SK-N-SH (cell line): ENCODE measurements at regions not wholly inside any gene's neighbourhood (a gene's known extent, or its start where the extent isn't known, plus 50 kb on each side); places are given as distances from the start of the nearest gene placed in this dataset.

Experiments
- CTCF ChIA-PET: fragments of 300-600, 350-600 bp; formaldehyde crosslinking; extraction: SDS; loops from one replicate; lab custom pipeline; 2021; lab: Yijun Ruan, JAX
- POLR2A ChIA-PET: fragments of 350-600 bp; sonication (Branson Sonifier 250); formaldehyde crosslinking; extraction: SDS; loops from one replicate; lab custom pipeline; 2020; ENCODE audit warnings: antibody characterized with exemption, inconsistent platforms; lab: Yijun Ruan, JAX
- DNase-seq: peaks from one replicate; pipeline ENCODE4 v3.0.0; 2012
- H2AFZ ChIP-seq: fragments of 200-600 bp; sonication (generic); 2 replicates; pipeline ENCODE4 v1.8.1; 2016; ENCODE audit warnings: antibody characterized with exemption, mild to moderate bottlenecking, low read depth
- H3F3A ChIP-seq: fragments of 200-600 bp; sonication (generic); replicated peaks from 2 replicates; pipeline ENCODE3; 2016; ENCODE audit warnings: antibody characterized with exemption, mild to moderate bottlenecking; ENCODE audit not compliant: insufficient read depth
- H3K27ac ChIP-seq, 2 experiments: fragments of 200-500 bp in 1 of 2; fragments of 200-600 bp in 1 of 2; sonication (Bioruptor generic) in 1 of 2; sonication (generic), shearing (Covaris generic) in 1 of 2; 2 replicates each; pipeline versions ENCODE4 v1.5.1 to v1.6.1; 2014 to 2016; ENCODE audit warnings: low read depth in 2 of 2, inconsistent platforms in 1 of 2, low read length in 1 of 2, mild to moderate bottlenecking in 1 of 2, mixed read lengths in 1 of 2
- H3K27me3 ChIP-seq: fragments of 200-600 bp; sonication (generic), shearing (Covaris generic); 2 replicates; pipeline ENCODE4 v1.6.1; 2016; ENCODE audit warnings: mixed run types; ENCODE audit not compliant: insufficient read depth
- H3K36me3 ChIP-seq, 2 experiments: fragments of 200-500 bp in 1 of 2; fragments of 200-600 bp in 1 of 2; sonication (Bioruptor generic) in 1 of 2; sonication (generic) in 1 of 2; replicated peaks in 1 of 2; 2 replicates each; pipeline versions ENCODE3 to v1.5.1; 2014 to 2016; ENCODE audit warnings: low read length in 1 of 2, mild to moderate bottlenecking in 1 of 2; ENCODE audit not compliant: insufficient read depth in 2 of 2, control insufficient read depth in 1 of 2
- H3K4me1 ChIP-seq, 2 experiments: fragments of 200-500 bp in 1 of 2; fragments of 200-600 bp in 1 of 2; sonication (Bioruptor generic) in 1 of 2; sonication (generic), shearing (Covaris generic) in 1 of 2; 2 replicates each; pipeline versions ENCODE4 v1.5.1 to v1.6.1; 2014 to 2016; ENCODE audit warnings: low read depth in 1 of 2, low read length in 1 of 2, mixed run types in 1 of 2; ENCODE audit not compliant: insufficient read depth in 2 of 2, control insufficient read depth in 1 of 2
- H3K4me2 ChIP-seq: fragments of 200-600 bp; sonication (generic), shearing (Covaris generic); 2 replicates; pipeline ENCODE4 v1.6.1; 2017; ENCODE audit warnings: mixed run types
- H3K4me3 ChIP-seq, 2 experiments: fragments of 200-500 bp in 1 of 2; fragments of 200-600 bp in 1 of 2; sonication (Bioruptor generic) in 1 of 2; sonication (generic), shearing (Covaris generic) in 1 of 2; 2 replicates each; pipeline versions ENCODE4 v1.5.1 to v1.8.1; 2014 to 2016; ENCODE audit warnings: low read depth in 2 of 2, inconsistent platforms in 1 of 2, low read length in 1 of 2, mild to moderate bottlenecking in 1 of 2, mixed read lengths in 1 of 2, moderate library complexity in 1 of 2
- H3K79me2 ChIP-seq: fragments of 200-600 bp; sonication (generic); 2 replicates; pipeline ENCODE4 v1.8.1; 2017; ENCODE audit warnings: mild to moderate bottlenecking; ENCODE audit not compliant: insufficient read depth
- H3K9ac ChIP-seq: fragments of 200-600 bp; sonication (generic); 2 replicates; pipeline ENCODE4 v1.6.1; 2017; ENCODE audit warnings: mixed run types
- H3K9me2 ChIP-seq: fragments of 200-600 bp; sonication (generic); 2 replicates; pipeline ENCODE4 v1.6.1; 2017; ENCODE audit warnings: mixed run types
- H3K9me3 ChIP-seq: fragments of 200-600 bp; sonication (generic); 2 replicates; pipeline ENCODE4 v1.6.1; 2017; ENCODE audit warnings: mixed run types, mild to moderate bottlenecking, moderate library complexity
- H4K20me1 ChIP-seq: fragments of 200-600 bp; sonication (generic); 2 replicates; pipeline ENCODE4 v1.6.1; 2017; ENCODE audit warnings: mild to moderate bottlenecking, mixed run types; ENCODE audit not compliant: insufficient read depth
- CTCF ChIP-seq: fragments of 200-600 bp; sonication (generic); IDR thresholded peaks from 2 replicates; pipeline ENCODE4 v1.6.1; 2017; ENCODE audit warnings: antibody characterized with exemption, mild to moderate bottlenecking, moderate library complexity
- ELF1 ChIP-seq: IDR thresholded peaks from 2 replicates; pipeline ENCODE4 v1.4.0; 2012
- EZH2phosphoT487 ChIP-seq: fragments of 200-600 bp; sonication (generic); IDR thresholded peaks from 2 replicates; pipeline ENCODE4 v1.6.1; 2017; ENCODE audit warnings: low read depth, mixed run types, mild to moderate bottlenecking, antibody characterized with exemption, moderate library complexity, borderline replicate concordance
- FOSL2 ChIP-seq: IDR thresholded peaks from 2 replicates; pipeline ENCODE4 v1.4.0; 2012; ENCODE audit warnings: low read depth, mild to moderate bottlenecking, moderate library complexity, borderline replicate concordance
- FOXJ3 ChIP-seq: sonication (generic); formaldehyde crosslinking; IDR thresholded peaks from 2 replicates; pipeline ENCODE4 v1.5.1; 2020; ENCODE audit warnings: mild to moderate bottlenecking, missing genetic modification reagents
- FOXM1 ChIP-seq: IDR thresholded peaks from 2 replicates; pipeline ENCODE4 v1.4.0; 2012; ENCODE audit warnings: low read depth, mild to moderate bottlenecking
- IRF3 ChIP-seq: fragments of 150-350 bp; IDR thresholded peaks from 2 replicates; pipeline ENCODE4 v1.6.1; 2016; ENCODE audit warnings: mild to moderate bottlenecking, low read depth, low read length
- JUND ChIP-seq: IDR thresholded peaks from 2 replicates; pipeline ENCODE4 v1.4.0; 2012
- MXI1 ChIP-seq: IDR thresholded peaks from 2 replicates; pipeline ENCODE4 v1.6.1; 2012; ENCODE audit warnings: mild to moderate bottlenecking, low read depth, low read length, improper control_type of control experiment
- NFIC ChIP-seq: IDR thresholded peaks from 2 replicates; pipeline ENCODE4 v1.4.0; 2012; ENCODE audit warnings: borderline replicate concordance
- RFX5 ChIP-seq: IDR thresholded peaks from 2 replicates; pipeline ENCODE4 v1.6.1; 2012; ENCODE audit warnings: mild to moderate bottlenecking, improper control_type of control experiment, low read length
- SIN3A ChIP-seq: IDR thresholded peaks from 2 replicates; pipeline ENCODE4 v1.6.1; 2012; ENCODE audit warnings: low read depth, mild to moderate bottlenecking, low read length, moderate library complexity, borderline replicate concordance
- TAF1 ChIP-seq: IDR thresholded peaks from 2 replicates; pipeline ENCODE4 v1.6.1; 2012; ENCODE audit warnings: low read depth, mild to moderate bottlenecking, low read length, moderate library complexity, borderline replicate concordance
- USF2 ChIP-seq: fragments of 150-350 bp; IDR thresholded peaks from 2 replicates; pipeline ENCODE4 v1.6.1; 2017; ENCODE audit warnings: antibody characterized with exemption, low read length, low read depth, borderline replicate concordance
- WGBS: methylation state at CpG from one replicate; pipeline ENCODE4 v1.1.6; 2017; ENCODE audit warnings: low lambda C conversion rate; 5-methylcytosine and 5-hydroxymethylcytosine counted together
- TF ChIP-seq, protein P1 (sequence below): IDR thresholded peaks from 2 replicates; pipeline ENCODE4; 2012
- TF ChIP-seq, protein P2 (sequence below): IDR thresholded peaks from 2 replicates; pipeline ENCODE4 v1.6.1; 2012; ENCODE audit warnings: mild to moderate bottlenecking, low read depth, low read length, moderate library complexity
- TF ChIP-seq, protein P3 (sequence below): IDR thresholded peaks from 2 replicates; pipeline ENCODE4 v1.4.0; 2012; ENCODE audit warnings: low read depth, borderline replicate concordance

DNA sequence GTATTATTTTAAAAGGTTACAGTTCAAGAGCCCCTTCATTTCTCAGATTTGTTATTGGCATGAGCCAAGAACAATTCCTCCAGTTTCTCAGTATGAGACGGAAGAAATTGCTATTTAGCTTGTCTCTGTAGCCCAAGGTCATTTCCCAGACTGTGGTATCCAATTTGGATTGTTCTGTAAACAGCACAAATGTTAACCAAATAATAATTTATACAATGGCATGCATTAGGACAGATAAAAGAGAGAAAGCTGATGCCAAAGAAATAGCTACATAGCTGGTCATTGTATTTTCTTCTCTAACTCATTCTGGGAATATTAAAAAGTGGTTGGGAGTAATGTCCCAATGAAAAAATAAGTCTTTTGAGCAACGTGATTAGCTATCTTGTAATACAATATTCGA is 134.6 kb upstream of the NPY2R start:
- no peaks in the 10 kb centered on the region for H3K36me3 ChIP-seq
- WGBS, result 32% methylated on average over 3 of the region's 3 CpGs
- H3F3A ChIP-seq, result no peaks in the 10 kb centered on the region
- H3K4me3 ChIP-seq, result no peak overlapping the region
- H3K27me3 ChIP-seq, result no peaks in the 10 kb centered on the region
- H3K4me1 ChIP-seq, result peaks cover 0 to 9% of the 10 kb centered on the region in 2 experiments; a peak in 2 of 4 replicates
- no peaks in the 10 kb centered on the region for H3K79me2 ChIP-seq
- no peaks in the 10 kb centered on the region for H4K20me1 ChIP-seq
- no peak overlapping the region for H3K4me2 ChIP-seq
- no peaks in the 10 kb centered on the region for H3K9me3 ChIP-seq
- TF ChIP-seq FOXJ3 (CRISPR knock-in tag) (no peak), ELF1 (no peak), FOXM1 (no peak), USF2 (no peak), EZH2phosphoT487 (no peak), SIN3A (no peak), TAF1 (no peak), FOSL2 (no peak), NFIC (no peak), MXI1 (no peak), IRF3 (no peak), RFX5 (no peak), JUND (no peak), CTCF (no peak)
- TF ChIP-seq, protein P1, sequence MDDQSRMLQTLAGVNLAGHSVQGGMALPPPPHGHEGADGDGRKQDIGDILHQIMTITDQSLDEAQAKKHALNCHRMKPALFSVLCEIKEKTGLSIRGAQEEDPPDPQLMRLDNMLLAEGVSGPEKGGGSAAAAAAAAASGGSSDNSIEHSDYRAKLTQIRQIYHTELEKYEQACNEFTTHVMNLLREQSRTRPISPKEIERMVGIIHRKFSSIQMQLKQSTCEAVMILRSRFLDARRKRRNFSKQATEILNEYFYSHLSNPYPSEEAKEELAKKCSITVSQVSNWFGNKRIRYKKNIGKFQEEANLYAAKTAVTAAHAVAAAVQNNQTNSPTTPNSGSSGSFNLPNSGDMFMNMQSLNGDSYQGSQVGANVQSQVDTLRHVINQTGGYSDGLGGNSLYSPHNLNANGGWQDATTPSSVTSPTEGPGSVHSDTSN, result no peak
- TF ChIP-seq, protein P2, sequence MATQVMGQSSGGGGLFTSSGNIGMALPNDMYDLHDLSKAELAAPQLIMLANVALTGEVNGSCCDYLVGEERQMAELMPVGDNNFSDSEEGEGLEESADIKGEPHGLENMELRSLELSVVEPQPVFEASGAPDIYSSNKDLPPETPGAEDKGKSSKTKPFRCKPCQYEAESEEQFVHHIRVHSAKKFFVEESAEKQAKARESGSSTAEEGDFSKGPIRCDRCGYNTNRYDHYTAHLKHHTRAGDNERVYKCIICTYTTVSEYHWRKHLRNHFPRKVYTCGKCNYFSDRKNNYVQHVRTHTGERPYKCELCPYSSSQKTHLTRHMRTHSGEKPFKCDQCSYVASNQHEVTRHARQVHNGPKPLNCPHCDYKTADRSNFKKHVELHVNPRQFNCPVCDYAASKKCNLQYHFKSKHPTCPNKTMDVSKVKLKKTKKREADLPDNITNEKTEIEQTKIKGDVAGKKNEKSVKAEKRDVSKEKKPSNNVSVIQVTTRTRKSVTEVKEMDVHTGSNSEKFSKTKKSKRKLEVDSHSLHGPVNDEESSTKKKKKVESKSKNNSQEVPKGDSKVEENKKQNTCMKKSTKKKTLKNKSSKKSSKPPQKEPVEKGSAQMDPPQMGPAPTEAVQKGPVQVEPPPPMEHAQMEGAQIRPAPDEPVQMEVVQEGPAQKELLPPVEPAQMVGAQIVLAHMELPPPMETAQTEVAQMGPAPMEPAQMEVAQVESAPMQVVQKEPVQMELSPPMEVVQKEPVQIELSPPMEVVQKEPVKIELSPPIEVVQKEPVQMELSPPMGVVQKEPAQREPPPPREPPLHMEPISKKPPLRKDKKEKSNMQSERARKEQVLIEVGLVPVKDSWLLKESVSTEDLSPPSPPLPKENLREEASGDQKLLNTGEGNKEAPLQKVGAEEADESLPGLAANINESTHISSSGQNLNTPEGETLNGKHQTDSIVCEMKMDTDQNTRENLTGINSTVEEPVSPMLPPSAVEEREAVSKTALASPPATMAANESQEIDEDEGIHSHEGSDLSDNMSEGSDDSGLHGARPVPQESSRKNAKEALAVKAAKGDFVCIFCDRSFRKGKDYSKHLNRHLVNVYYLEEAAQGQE, result no peak
- TF ChIP-seq, protein P3, sequence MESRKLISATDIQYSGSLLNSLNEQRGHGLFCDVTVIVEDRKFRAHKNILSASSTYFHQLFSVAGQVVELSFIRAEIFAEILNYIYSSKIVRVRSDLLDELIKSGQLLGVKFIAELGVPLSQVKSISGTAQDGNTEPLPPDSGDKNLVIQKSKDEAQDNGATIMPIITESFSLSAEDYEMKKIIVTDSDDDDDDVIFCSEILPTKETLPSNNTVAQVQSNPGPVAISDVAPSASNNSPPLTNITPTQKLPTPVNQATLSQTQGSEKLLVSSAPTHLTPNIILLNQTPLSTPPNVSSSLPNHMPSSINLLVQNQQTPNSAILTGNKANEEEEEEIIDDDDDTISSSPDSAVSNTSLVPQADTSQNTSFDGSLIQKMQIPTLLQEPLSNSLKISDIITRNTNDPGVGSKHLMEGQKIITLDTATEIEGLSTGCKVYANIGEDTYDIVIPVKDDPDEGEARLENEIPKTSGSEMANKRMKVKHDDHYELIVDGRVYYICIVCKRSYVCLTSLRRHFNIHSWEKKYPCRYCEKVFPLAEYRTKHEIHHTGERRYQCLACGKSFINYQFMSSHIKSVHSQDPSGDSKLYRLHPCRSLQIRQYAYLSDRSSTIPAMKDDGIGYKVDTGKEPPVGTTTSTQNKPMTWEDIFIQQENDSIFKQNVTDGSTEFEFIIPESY, result no peak
- TF ChIP-seq, all 33 proteins: peak for 0
- H3K9me2 ChIP-seq, result no peaks in the 10 kb centered on the region
- ChIA-PET CTCF (no interaction called here), POLR2A (no interaction called here)
- no peak for DNase-seq
- H2AFZ ChIP-seq, result no peak overlapping the region
- no peak overlapping the region for H3K27ac ChIP-seq
- no peak overlapping the region for H3K9ac ChIP-seq
